Stimulated activated CD4-positive, alpha-beta T cell treated with anti-CD3 and anti-CD28 coated beads, TNF-alpha, amount 100 ng/mL, for 24 hours (primary cell): ENCODE measurements at regions not wholly inside any gene's neighbourhood (a gene's known extent, or its start where the extent isn't known, plus 50 kb on each side); places are given as distances from the start of the nearest gene placed in this dataset.

ENCODE experiments used
- DNase-seq, 3 experiments: peaks; one replicate each; pipeline ENCODE4 v3.0.0-alpha.2; 2020; ENCODE audit warnings: low read depth in 3 of 3

GRCh38 chr1:157189986-157190982, 52.1 kb upstream of the ETV3 start:
- no peak for DNase-seq

GRCh38 chr1:157189096-157189495, 50.9 kb upstream of the ETV3 start:
- DNase-seq: no peak
